ENCODE measurements at regions not wholly inside any gene's neighbourhood (a gene's known extent, or its start where the extent isn't known, plus 50 kb on each side); places are given as distances from the start of the nearest gene placed in this dataset.

GRCh38 chr16:85354686-85355514 is 242.6 kb upstream of the CIBAR2 start:
- TF ChIP-seq ZFX (IDR thresholded peaks at IDR 0.05) (no peak), CTCF (conservative IDR thresholded peaks at IDR 0.05) (no peak)
- peak overlapping the region; percentile 1; the same call in 1 of the 2 replicates for H3K27ac ChIP-seq

GRCh38 chr16:85355515-85355837 is 243.2 kb upstream of the CIBAR2 start:
- TF ChIP-seq ZFX (IDR thresholded peaks at IDR 0.05): no peak
- no peak for TF ChIP-seq CTCF (conservative IDR thresholded peaks at IDR 0.05)
- no peak overlapping the region for H3K27ac ChIP-seq

GRCh38 chr16:85356157-85356556 is 243.9 kb upstream of the CIBAR2 start:
- H3K27ac ChIP-seq: no peak overlapping the region
- no peak for TF ChIP-seq ZFX (IDR thresholded peaks at IDR 0.05)
- TF ChIP-seq CTCF (conservative IDR thresholded peaks at IDR 0.05): no peak

- H3K27ac ChIP-seq: no peak overlapping the region
- TF ChIP-seq CTCF (conservative IDR thresholded peaks at IDR 0.05) (no peak), ZFX (IDR thresholded peaks at IDR 0.05) (no peak)
These were observed 245.1 kb upstream of the CIBAR2 start for GRCh38 chr16:85357323-85357722.

GRCh38 chr16:85357924-85358505 is 245.7 kb upstream of the CIBAR2 start:
- TF ChIP-seq ZFX (IDR thresholded peaks at IDR 0.05): no peak
- TF ChIP-seq CTCF (conservative IDR thresholded peaks at IDR 0.05): no peak

GRCh38 chr16:85358704-85359146 is 246.5 kb upstream of the CIBAR2 start:
- TF ChIP-seq CTCF (conservative IDR thresholded peaks at IDR 0.05): no peak
- TF ChIP-seq ZFX (IDR thresholded peaks at IDR 0.05): no peak
- H3K27ac ChIP-seq: no peak overlapping the region

More at GRCh38 chr16:85357924-85358505, 245.7 kb upstream of the CIBAR2 start:
- H3K27ac ChIP-seq: no peak overlapping the region

- TF ChIP-seq CTCF (conservative IDR thresholded peaks at IDR 0.05) (no peak), ZFX (IDR thresholded peaks at IDR 0.05) (no peak)
- H3K27ac ChIP-seq: no peak overlapping the region
These were observed 247.0 kb upstream of the CIBAR2 start for GRCh38 chr16:85359147-85359822.

All from C4-2B (cell line).